ENCODE measurements at regions not wholly inside any gene's neighbourhood (a gene's known extent, or its start where the extent isn't known, plus 50 kb on each side); places are given as distances from the start of the nearest gene placed in this dataset.

DNA sequence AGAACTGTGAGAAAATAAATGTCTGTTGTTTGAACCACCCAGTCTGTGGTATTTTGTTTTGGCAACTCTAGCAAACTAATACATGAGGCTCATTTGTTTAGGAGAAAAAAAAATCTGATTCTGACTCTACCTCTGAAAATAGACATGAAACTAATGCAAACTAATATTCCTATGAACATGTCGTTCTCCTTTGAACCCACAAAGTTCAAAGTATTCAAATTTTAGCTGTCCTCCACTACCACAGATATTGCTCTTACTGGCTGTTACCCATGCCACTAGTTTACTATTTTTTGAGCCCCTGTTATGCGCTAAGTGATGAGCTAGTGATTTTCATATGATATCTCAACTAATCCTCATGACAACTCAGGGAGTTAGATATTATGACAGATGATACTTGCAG is 58.8 kb upstream of the ZNF804B start:
- POLR2A ChIA-PET = no interaction called here
- H3K36me3 ChIP-seq (ENCODE audit: control insufficient read depth in 4 of 4, insufficient read depth in 4 of 4, low read length in 3 of 4) = no peaks in the 10 kb centered on the region
- no peak overlapping the region for H3K4me3 ChIP-seq (ENCODE audit: control insufficient read depth in 1 of 7, extremely low read depth in 1 of 7, insufficient read depth in 4 of 7, low read depth in 2 of 7, low read length in 6 of 7)
- CTCF ChIA-PET = no interaction called here
- no peak for DNase-seq
- H3K27me3 ChIP-seq (replicated peaks in 2 of 5; ENCODE audit: control insufficient read depth in 4 of 5, insufficient read depth in 5 of 5, low read length in 4 of 5) = no peaks in the 10 kb centered on the region
- WGBS (ENCODE audit: insufficient coverage) = 83% methylated on average over 1 of the region's 2 CpGs
- no peaks in the 10 kb centered on the region for H3K4me1 ChIP-seq (ENCODE audit: control extremely low read depth in 1 of 4, control insufficient read depth in 4 of 4, insufficient read depth in 4 of 4, low read length in 3 of 4)
- no peaks in the 10 kb centered on the region for H3K9me3 ChIP-seq (ENCODE audit: control extremely low read depth in 1 of 5, control insufficient read depth in 4 of 5, insufficient read depth in 2 of 5, low read depth in 1 of 5, low read length in 4 of 5)
- H3K27ac ChIP-seq (ENCODE audit: insufficient read depth in 1 of 2, low read depth in 1 of 2, low read length in 2 of 2, poor library complexity in 1 of 2, severe bottlenecking in 2 of 2) = no peak overlapping the region

DNA sequence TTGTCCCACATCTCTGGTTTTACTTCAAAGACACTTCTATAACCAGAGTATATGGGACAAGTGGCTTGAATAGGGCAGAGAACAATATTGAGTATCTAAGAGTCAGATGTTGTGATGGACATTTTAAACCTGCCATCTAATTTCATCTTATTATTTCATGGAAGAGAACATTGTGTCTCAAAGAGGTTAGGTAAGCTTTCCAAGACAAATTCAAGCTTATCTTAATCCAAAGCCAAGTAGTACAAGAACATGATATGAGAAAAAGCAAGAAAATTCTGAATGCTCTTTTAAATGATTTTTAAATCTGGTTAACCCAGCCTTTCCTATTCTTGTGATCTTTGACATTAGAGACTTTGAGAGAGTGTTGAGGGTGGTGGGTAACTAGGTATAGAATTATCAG is 65.3 kb upstream of the ZNF804B start:
- Histone ChIP-seq H3K4me1 (ENCODE audit: control extremely low read depth in 1 of 4, control insufficient read depth in 4 of 4, insufficient read depth in 4 of 4, low read length in 3 of 4) (no peaks in the 10 kb centered on the region), H3K4me3 (ENCODE audit: control insufficient read depth in 1 of 7, extremely low read depth in 1 of 7, insufficient read depth in 4 of 7, low read depth in 2 of 7, low read length in 6 of 7) (no peak overlapping the region), H3K27me3 (replicated peaks in 2 of 5; ENCODE audit: control insufficient read depth in 4 of 5, insufficient read depth in 5 of 5, low read length in 4 of 5) (no peaks in the 10 kb centered on the region), H3K36me3 (ENCODE audit: control insufficient read depth in 4 of 4, insufficient read depth in 4 of 4, low read length in 3 of 4) (no peaks in the 10 kb centered on the region), H3K9me3 (ENCODE audit: control extremely low read depth in 1 of 5, control insufficient read depth in 4 of 5, insufficient read depth in 2 of 5, low read depth in 1 of 5, low read length in 4 of 5) (no peaks in the 10 kb centered on the region), H3K27ac (ENCODE audit: insufficient read depth in 1 of 2, low read depth in 1 of 2, low read length in 2 of 2, poor library complexity in 1 of 2, severe bottlenecking in 2 of 2) (no peak overlapping the region)
- no peak for DNase-seq
- CTCF ChIA-PET = no interaction called here
- POLR2A ChIA-PET = no interaction called here

DNA sequence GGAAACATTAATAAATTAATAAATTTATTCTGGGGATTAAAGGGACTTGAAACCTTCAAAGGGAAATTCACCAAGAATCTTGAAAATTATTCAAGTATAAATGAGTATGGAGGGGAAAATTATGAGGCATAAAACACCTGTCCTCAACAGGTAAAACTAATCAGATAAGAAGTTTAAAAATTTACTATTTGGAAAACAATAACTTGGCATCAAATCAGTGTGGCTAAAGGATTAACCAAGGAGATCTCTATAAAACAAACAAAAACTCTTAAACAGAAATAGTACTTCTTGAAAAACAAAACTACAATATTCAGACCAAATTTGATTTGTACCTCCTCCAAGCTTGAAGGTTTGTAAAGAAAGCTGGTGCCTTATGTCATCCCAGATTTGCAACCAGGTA is 66.4 kb upstream of the ZNF804B start:
- Histone ChIP-seq H3K9me3 (ENCODE audit: control extremely low read depth in 1 of 5, control insufficient read depth in 4 of 5, insufficient read depth in 2 of 5, low read depth in 1 of 5, low read length in 4 of 5) (no peaks in the 10 kb centered on the region), H3K27ac (ENCODE audit: insufficient read depth in 1 of 2, low read depth in 1 of 2, low read length in 2 of 2, poor library complexity in 1 of 2, severe bottlenecking in 2 of 2) (no peak overlapping the region), H3K4me3 (ENCODE audit: control insufficient read depth in 1 of 7, extremely low read depth in 1 of 7, insufficient read depth in 4 of 7, low read depth in 2 of 7, low read length in 6 of 7) (no peak overlapping the region), H3K27me3 (replicated peaks in 2 of 5; ENCODE audit: control insufficient read depth in 4 of 5, insufficient read depth in 5 of 5, low read length in 4 of 5) (no peaks in the 10 kb centered on the region), H3K4me1 (ENCODE audit: control extremely low read depth in 1 of 4, control insufficient read depth in 4 of 4, insufficient read depth in 4 of 4, low read length in 3 of 4) (no peaks in the 10 kb centered on the region), H3K36me3 (ENCODE audit: control insufficient read depth in 4 of 4, insufficient read depth in 4 of 4, low read length in 3 of 4) (no peaks in the 10 kb centered on the region)
- no peak for DNase-seq
- CTCF ChIA-PET = no interaction called here
- POLR2A ChIA-PET = no interaction called here

DNA sequence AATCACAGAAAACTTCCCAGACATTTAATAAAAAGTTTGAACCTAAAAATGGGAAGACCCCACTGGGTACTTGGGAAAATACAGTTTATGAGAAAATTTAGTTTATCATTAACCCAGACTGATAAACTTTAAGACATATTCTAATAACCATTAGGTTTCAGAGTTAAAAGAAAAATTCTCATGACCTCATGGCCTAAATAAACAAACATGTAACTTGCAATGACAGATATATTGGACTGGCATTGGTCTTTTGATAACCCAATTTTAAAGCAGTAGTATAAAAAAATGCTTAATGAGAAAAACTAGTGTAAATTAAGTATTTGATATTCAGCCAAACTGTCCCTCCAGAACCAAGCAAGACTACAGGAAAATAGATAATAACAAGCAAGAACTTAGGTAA is 67.0 kb upstream of the ZNF804B start:
- ChIA-PET POLR2A (no interaction called here), CTCF (no interaction called here)
- Histone ChIP-seq H3K36me3 (ENCODE audit: control insufficient read depth in 4 of 4, insufficient read depth in 4 of 4, low read length in 3 of 4) (no peaks in the 10 kb centered on the region), H3K4me1 (ENCODE audit: control extremely low read depth in 1 of 4, control insufficient read depth in 4 of 4, insufficient read depth in 4 of 4, low read length in 3 of 4) (no peaks in the 10 kb centered on the region), H3K27ac (ENCODE audit: insufficient read depth in 1 of 2, low read depth in 1 of 2, low read length in 2 of 2, poor library complexity in 1 of 2, severe bottlenecking in 2 of 2) (no peak overlapping the region), H3K4me3 (ENCODE audit: control insufficient read depth in 1 of 7, extremely low read depth in 1 of 7, insufficient read depth in 4 of 7, low read depth in 2 of 7, low read length in 6 of 7) (no peak overlapping the region), H3K9me3 (ENCODE audit: control extremely low read depth in 1 of 5, control insufficient read depth in 4 of 5, insufficient read depth in 2 of 5, low read depth in 1 of 5, low read length in 4 of 5) (no peaks in the 10 kb centered on the region), H3K27me3 (replicated peaks in 2 of 5; ENCODE audit: control insufficient read depth in 4 of 5, insufficient read depth in 5 of 5, low read length in 4 of 5) (no peaks in the 10 kb centered on the region)
- DNase-seq = no peak

DNA sequence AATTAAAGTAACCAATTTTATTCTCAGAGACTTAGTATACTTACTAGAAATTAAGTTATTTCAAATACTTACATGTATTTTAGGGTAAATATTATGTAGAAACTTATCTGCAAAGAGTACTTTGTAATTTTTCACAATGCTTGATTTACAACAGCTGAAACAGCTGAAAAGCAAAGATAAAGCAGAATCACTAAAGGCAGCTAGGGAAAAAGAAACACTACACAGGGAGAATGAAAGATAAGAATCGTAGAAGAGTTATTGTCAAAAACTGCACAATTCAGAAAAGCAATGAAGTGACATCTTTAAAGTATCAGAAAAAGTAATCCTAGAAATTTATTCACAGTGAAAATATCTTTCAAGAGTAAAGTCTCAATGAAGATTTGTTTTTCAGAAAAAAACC is 69.7 kb upstream of the ZNF804B start:
- H3K27ac ChIP-seq (ENCODE audit: insufficient read depth in 1 of 2, low read depth in 1 of 2, low read length in 2 of 2, poor library complexity in 1 of 2, severe bottlenecking in 2 of 2) = peak overlapping the region in 1 of 2 experiments; percentile 22
- H3K9me3 ChIP-seq (ENCODE audit: control extremely low read depth in 1 of 5, control insufficient read depth in 4 of 5, insufficient read depth in 2 of 5, low read depth in 1 of 5, low read length in 4 of 5) = no peaks in the 10 kb centered on the region
- no peaks in the 10 kb centered on the region for H3K36me3 ChIP-seq (ENCODE audit: control insufficient read depth in 4 of 4, insufficient read depth in 4 of 4, low read length in 3 of 4)
- ChIA-PET POLR2A (no interaction called here), CTCF (no interaction called here)
- no CpG with 5 or more reads among the region's 1 CpG for WGBS (ENCODE audit: insufficient coverage)
- DNase-seq = peak in 2 of 3 donors; percentile 3 to 9
- H3K27me3 ChIP-seq (replicated peaks in 2 of 5; ENCODE audit: control insufficient read depth in 4 of 5, insufficient read depth in 5 of 5, low read length in 4 of 5) = no peaks in the 10 kb centered on the region
- H3K4me1 ChIP-seq (ENCODE audit: control extremely low read depth in 1 of 4, control insufficient read depth in 4 of 4, insufficient read depth in 4 of 4, low read length in 3 of 4) = no peaks in the 10 kb centered on the region
- H3K4me3 ChIP-seq (ENCODE audit: control insufficient read depth in 1 of 7, extremely low read depth in 1 of 7, insufficient read depth in 4 of 7, low read depth in 2 of 7, low read length in 6 of 7) = no peak overlapping the region

DNA sequence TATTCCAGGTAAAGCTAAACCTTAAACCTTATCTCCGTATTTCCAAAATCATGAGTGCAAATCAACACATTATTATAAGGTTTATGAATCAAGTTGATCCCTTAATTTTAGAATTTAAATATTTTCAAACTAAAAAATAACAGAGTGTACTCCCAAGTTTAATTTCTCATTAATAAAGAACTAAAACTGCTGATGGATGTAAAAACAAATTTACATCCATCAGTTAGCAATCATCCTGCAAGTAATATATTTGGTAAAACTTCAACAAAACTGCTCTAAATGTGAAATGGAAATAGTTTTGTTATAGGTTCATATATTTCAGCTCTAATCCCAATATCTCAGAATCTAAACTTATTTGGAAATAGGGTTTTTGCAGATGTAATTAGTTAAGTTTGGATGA is 71.3 kb upstream of the ZNF804B start:
- no peak overlapping the region for H3K4me3 ChIP-seq (ENCODE audit: control insufficient read depth in 1 of 7, extremely low read depth in 1 of 7, insufficient read depth in 4 of 7, low read depth in 2 of 7, low read length in 6 of 7)
- H3K4me1 ChIP-seq (ENCODE audit: control extremely low read depth in 1 of 4, control insufficient read depth in 4 of 4, insufficient read depth in 4 of 4, low read length in 3 of 4) = peaks cover 0 to 3% (median 0%) of the 10 kb centered on the region in 4 experiments
- no peaks in the 10 kb centered on the region for H3K36me3 ChIP-seq (ENCODE audit: control insufficient read depth in 4 of 4, insufficient read depth in 4 of 4, low read length in 3 of 4)
- H3K27me3 ChIP-seq (replicated peaks in 2 of 5; ENCODE audit: control insufficient read depth in 4 of 5, insufficient read depth in 5 of 5, low read length in 4 of 5) = no peaks in the 10 kb centered on the region
- ChIA-PET CTCF (no interaction called here), POLR2A (no interaction called here)
- no CpG with 5 or more reads among the region's 1 CpG for WGBS (ENCODE audit: insufficient coverage)
- H3K27ac ChIP-seq (ENCODE audit: insufficient read depth in 1 of 2, low read depth in 1 of 2, low read length in 2 of 2, poor library complexity in 1 of 2, severe bottlenecking in 2 of 2) = no peak overlapping the region
- no peak for DNase-seq
- no peaks in the 10 kb centered on the region for H3K9me3 ChIP-seq (ENCODE audit: control extremely low read depth in 1 of 5, control insufficient read depth in 4 of 5, insufficient read depth in 2 of 5, low read depth in 1 of 5, low read length in 4 of 5)

DNA sequence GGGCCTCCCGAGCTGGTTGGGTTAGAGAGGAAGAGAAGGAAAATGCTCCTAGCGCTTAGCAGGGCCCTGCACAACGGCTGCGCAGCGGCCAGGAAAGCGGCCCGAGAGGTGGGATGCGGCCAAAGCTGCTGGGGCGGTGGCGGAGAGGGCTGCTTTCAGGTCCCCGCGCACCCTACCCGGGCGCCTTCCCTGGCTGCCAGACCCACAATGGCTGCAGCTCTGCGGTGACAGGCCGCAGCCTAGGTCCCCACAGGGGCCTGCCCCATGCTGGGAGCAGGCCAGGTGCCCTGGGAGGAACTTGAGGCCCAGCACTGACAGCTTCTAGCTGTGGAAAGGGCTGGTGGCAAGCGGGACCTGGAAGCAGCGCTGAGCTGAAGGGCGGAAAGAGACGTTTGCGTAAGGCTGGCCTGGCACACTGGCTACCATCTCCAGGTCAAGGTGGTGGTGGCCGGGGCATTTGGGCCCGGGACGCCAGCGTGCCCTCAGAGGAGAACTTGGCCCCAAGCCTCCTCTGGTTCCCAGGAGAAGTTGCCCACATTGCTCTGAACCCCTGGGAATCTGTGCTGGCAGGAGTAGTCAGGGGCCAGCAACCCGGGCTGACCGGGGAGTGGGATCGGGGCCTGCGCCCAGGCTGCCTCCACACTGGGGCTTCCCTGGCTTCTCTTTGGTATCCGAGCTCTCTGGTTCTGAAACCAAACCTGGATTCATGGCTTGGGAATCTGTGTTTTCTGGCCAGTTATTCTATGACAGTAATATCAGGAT is 72.9 kb upstream of the ZNF804B start:
- Histone ChIP-seq H3K27me3 (replicated peaks in 2 of 5; ENCODE audit: control insufficient read depth in 4 of 5, insufficient read depth in 5 of 5, low read length in 4 of 5) (no peaks in the 10 kb centered on the region), H3K27ac (ENCODE audit: insufficient read depth in 1 of 2, low read depth in 1 of 2, low read length in 2 of 2, poor library complexity in 1 of 2, severe bottlenecking in 2 of 2) (no peak overlapping the region), H3K4me1 (ENCODE audit: control extremely low read depth in 1 of 4, control insufficient read depth in 4 of 4, insufficient read depth in 4 of 4, low read length in 3 of 4) (peaks cover 0 to 3% (median 0%) of the 10 kb centered on the region in 4 experiments), H3K9me3 (ENCODE audit: control extremely low read depth in 1 of 5, control insufficient read depth in 4 of 5, insufficient read depth in 2 of 5, low read depth in 1 of 5, low read length in 4 of 5) (no peaks in the 10 kb centered on the region), H3K4me3 (ENCODE audit: control insufficient read depth in 1 of 7, extremely low read depth in 1 of 7, insufficient read depth in 4 of 7, low read depth in 2 of 7, low read length in 6 of 7) (no peak overlapping the region), H3K36me3 (ENCODE audit: control insufficient read depth in 4 of 4, insufficient read depth in 4 of 4, low read length in 3 of 4) (no peaks in the 10 kb centered on the region)
- CTCF ChIA-PET = no interaction called here
- 96% methylated on average over 28 of the region's 30 CpGs for WGBS (ENCODE audit: insufficient coverage)
- POLR2A ChIA-PET = interaction anchor here (0.5 kb wide), 1 partner anchor 46 kb away, joined by 3 read pairs; no protein-coding TSS in a partner anchor
- no peak for DNase-seq

All from common myeloid progenitor, CD34-positive (primary cell).